HFFc6 (cell line): ENCODE measurements at regions not wholly inside any gene's neighbourhood (a gene's known extent, or its start where the extent isn't known, plus 50 kb on each side); places are given as distances from the start of the nearest gene placed in this dataset.

Experiments
- DNase-seq: peaks from one replicate; pipeline ENCODE4 v3.0.0-alpha.2; 2018
- H3K27ac Mint-ChIP-seq: 2 replicates; pipeline ENCODE4 v1.8.0; 2020; ENCODE audit warnings: mild to moderate bottlenecking, mixed read lengths
- H3K27me3 Mint-ChIP-seq: 2 replicates; pipeline ENCODE4 v1.8.0; 2021; ENCODE audit warnings: mild to moderate bottlenecking, moderate library complexity, mixed read lengths; ENCODE audit not compliant: insufficient read depth
- H3K36me3 Mint-ChIP-seq: 2 replicates; pipeline ENCODE4 v1.8.0; 2021; ENCODE audit warnings: low read depth, mixed read lengths
- H3K4me1 Mint-ChIP-seq: 2 replicates; pipeline ENCODE4 v1.8.0; 2020; ENCODE audit warnings: low read depth, mixed read lengths
- H3K4me3 Mint-ChIP-seq: 2 replicates; pipeline ENCODE4 v1.8.0; 2020; ENCODE audit warnings: mild to moderate bottlenecking, moderate library complexity, mixed read lengths
- H3K9me3 Mint-ChIP-seq: 2 replicates; pipeline ENCODE4 v1.8.0; 2020; ENCODE audit warnings: mild to moderate bottlenecking, mixed read lengths
- TF ChIP-seq, protein P1 (sequence below): fragments of 200-600 bp; sonication (generic); IDR thresholded peaks from 2 replicates; pipeline ENCODE4 v1.5.0; 2021; ENCODE audit warnings: antibody characterized with exemption, mild to moderate bottlenecking

DNA sequence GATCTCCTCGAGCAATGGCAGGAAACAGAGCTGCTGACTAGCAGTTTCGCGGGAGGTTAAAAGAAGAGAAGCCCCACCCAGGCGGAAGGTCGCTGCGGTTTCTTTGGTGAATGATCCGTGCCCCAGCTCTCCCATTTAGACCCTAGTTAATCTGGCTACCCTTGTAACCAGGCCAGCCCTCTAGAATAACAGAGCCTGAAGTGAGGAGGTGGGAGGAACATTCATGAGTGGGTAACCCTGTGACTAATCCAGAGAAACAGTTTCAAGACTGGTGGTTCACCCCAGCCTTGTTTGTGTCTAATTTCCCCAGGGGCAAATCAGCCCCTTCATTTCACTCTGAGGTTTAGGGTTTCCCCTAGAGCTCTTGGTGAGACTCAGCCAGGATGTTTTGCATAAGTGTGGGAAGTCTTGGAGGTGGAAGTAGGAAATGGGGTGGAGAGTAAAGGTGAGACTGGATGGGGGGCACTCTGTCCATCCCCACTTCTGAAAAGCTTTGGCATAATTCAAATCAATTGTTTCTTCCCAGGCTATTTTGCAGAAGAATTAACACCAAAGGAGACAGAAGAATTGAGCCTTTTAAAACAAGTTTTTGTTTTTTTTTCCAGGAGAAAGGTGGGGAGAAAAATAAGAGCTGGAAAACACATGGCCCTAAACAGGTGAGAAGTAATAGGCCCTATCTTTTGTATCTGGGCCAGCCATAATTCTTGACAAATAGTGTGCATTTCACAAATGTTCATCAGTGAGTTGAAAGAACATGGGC lies 303.1 kb downstream of the RPLP1 start:
- peaks cover 10% of the 10 kb centered on the region for H3K9me3 Mint-ChIP-seq
- peaks cover 13% of the 10 kb centered on the region for H3K36me3 Mint-ChIP-seq
- peaks cover 6% of the 10 kb centered on the region for H3K27me3 Mint-ChIP-seq
- DNase-seq, result no peak
- TF ChIP-seq, protein P1, sequence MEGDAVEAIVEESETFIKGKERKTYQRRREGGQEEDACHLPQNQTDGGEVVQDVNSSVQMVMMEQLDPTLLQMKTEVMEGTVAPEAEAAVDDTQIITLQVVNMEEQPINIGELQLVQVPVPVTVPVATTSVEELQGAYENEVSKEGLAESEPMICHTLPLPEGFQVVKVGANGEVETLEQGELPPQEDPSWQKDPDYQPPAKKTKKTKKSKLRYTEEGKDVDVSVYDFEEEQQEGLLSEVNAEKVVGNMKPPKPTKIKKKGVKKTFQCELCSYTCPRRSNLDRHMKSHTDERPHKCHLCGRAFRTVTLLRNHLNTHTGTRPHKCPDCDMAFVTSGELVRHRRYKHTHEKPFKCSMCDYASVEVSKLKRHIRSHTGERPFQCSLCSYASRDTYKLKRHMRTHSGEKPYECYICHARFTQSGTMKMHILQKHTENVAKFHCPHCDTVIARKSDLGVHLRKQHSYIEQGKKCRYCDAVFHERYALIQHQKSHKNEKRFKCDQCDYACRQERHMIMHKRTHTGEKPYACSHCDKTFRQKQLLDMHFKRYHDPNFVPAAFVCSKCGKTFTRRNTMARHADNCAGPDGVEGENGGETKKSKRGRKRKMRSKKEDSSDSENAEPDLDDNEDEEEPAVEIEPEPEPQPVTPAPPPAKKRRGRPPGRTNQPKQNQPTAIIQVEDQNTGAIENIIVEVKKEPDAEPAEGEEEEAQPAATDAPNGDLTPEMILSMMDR, result no peak
- H3K4me1 Mint-ChIP-seq, result peaks cover 61% of the 10 kb centered on the region
- H3K27ac Mint-ChIP-seq, result no peak overlapping the region
- no peak overlapping the region for H3K4me3 Mint-ChIP-seq

GRCh38 chr15:69756440-69756839 lies 303.8 kb downstream of the RPLP1 start:
- H3K9me3 Mint-ChIP-seq, result peaks cover 10% of the 10 kb centered on the region
- peaks cover 61% of the 10 kb centered on the region for H3K4me1 Mint-ChIP-seq
- H3K27ac Mint-ChIP-seq, result no peak overlapping the region
- H3K27me3 Mint-ChIP-seq, result peaks cover 2% of the 10 kb centered on the region
- no peak overlapping the region for H3K4me3 Mint-ChIP-seq
- TF ChIP-seq, protein P1, result no peak
- H3K36me3 Mint-ChIP-seq, result peaks cover 13% of the 10 kb centered on the region
- DNase-seq, result no peak

GRCh38 chr15:69757186-69757585 lies 304.6 kb downstream of the RPLP1 start:
- Mint-ChIP-seq H3K9me3 (peaks cover 10% of the 10 kb centered on the region), H3K4me1 (peaks cover 60% of the 10 kb centered on the region), H3K27ac (no peak overlapping the region), H3K27me3 (peaks cover 2% of the 10 kb centered on the region), H3K4me3 (no peak overlapping the region), H3K36me3 (peaks cover 13% of the 10 kb centered on the region)
- TF ChIP-seq, protein P1, result no peak
- no peak for DNase-seq

DNA sequence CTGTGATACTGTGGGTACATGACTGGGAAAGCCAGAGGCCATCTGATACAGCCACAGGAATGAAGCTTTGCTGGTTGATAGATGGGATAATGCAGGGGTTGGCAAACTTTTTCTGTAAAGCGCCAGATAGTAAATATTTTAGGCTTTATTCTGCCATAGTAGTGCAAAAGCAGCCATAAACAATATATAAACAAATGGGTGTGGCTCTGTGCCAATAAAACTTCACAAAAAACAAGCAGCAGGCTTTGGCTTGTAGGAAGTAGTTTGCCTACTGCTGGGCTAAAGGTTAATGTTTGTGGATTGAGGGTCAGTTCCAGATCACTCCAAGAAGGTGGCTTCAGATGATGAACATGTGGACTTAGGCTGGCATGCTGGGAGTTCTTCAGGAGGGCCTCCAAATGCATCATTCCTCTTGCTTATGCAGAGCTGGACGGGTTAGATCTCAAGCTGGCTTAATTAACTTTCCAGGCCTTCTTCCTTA lies 305.7 kb downstream of the RPLP1 start:
- peaks cover 2% of the 10 kb centered on the region for H3K9me3 Mint-ChIP-seq
- H3K27ac Mint-ChIP-seq, result peak overlapping the region; percentile 85
- no peak overlapping the region for H3K4me3 Mint-ChIP-seq
- H3K27me3 Mint-ChIP-seq, result peaks cover 2% of the 10 kb centered on the region
- peak; percentile 70 for DNase-seq
- TF ChIP-seq, protein P1, result no peak
- H3K36me3 Mint-ChIP-seq, result 0 out of 2 replicates have a peak, but pooled peaks cover 5% of the 10 kb centered on the region
- H3K4me1 Mint-ChIP-seq, result peaks cover 60% of the 10 kb centered on the region

- H3K9me3 Mint-ChIP-seq, result no peaks in the 10 kb centered on the region
- peaks cover 8% of the 10 kb centered on the region for H3K27me3 Mint-ChIP-seq
- peaks cover 60% of the 10 kb centered on the region for H3K4me1 Mint-ChIP-seq
- TF ChIP-seq, protein P1, result no peak
- peak overlapping the region; percentile 22; the same call in 1 of the 2 replicates for H3K4me3 Mint-ChIP-seq
- DNase-seq, result peak; percentile 39
- 0 out of 2 replicates have a peak, but pooled peaks cover 4% of the 10 kb centered on the region for H3K36me3 Mint-ChIP-seq
- peak overlapping the region; percentile 85 for H3K27ac Mint-ChIP-seq
Measured at GRCh38 chr15:69758810-69759790, 306.5 kb downstream of the RPLP1 start.
